Mucosa of descending colon (tissue), 3 donors: ENCODE measurements at regions not wholly inside any gene's neighbourhood (a gene's known extent, or its start where the extent isn't known, plus 50 kb on each side); places are given as distances from the start of the nearest gene placed in this dataset.
"Not testable (repeated sequence)": the region's sequence is repeated elsewhere in the genome, so short reads cannot be mapped to it uniquely, and the experiment has no call there.

Experiments
- ATAC-seq: fragments of 200-7000 bp; cut with Tn5 transposase; one replicate; pipeline ENCODE4 v1.9.1; 2020; ENCODE audit warnings: mild to moderate bottlenecking, moderate library complexity
- DNase-seq, 3 donors: peaks; one replicate each; pipeline ENCODE4 v3.0.0-alpha.2; 2020
- H3K36me3 ChIP-seq: fragments of 200-600 bp; one replicate; pipeline ENCODE4 v1.8.0; 2021; ENCODE audit warnings: low read depth, mild to moderate bottlenecking
- H3K4me1 ChIP-seq: fragments of 200-600 bp; one replicate; pipeline ENCODE4 v1.8.0; 2021; ENCODE audit warnings: low read depth, mild to moderate bottlenecking
- H3K4me3 ChIP-seq: fragments of 200-600 bp; one replicate; pipeline ENCODE4 v1.8.0; 2021; ENCODE audit warnings: mild to moderate bottlenecking
- H3K9me3 ChIP-seq: fragments of 200-600 bp; one replicate; pipeline ENCODE4 v1.8.0; 2021; ENCODE audit warnings: mild to moderate bottlenecking
- CTCF ChIP-seq: fragments of 200-600 bp; IDR thresholded peaks from one replicate; pipeline ENCODE4 v1.8.0; 2022; ENCODE audit warnings: antibody characterized with exemption, mild to moderate bottlenecking
- intact Hi-C, 2 donors: fragments of 100-400 bp; cut with DNase I in 1 of 2; cut with micrococcal nuclease in 1 of 2; formaldehyde crosslinking; loops; one replicate each; pipeline versions ENCODE4 v1.11.0 to v1.11.1; 2022; cut with DNase I, micrococcal nuclease
- donor health status: DM: no; HTN: no; CAD: no; lungs with moderate emphysema.
- donor health status: DM: no; HTN: no; CAD: no.
- donor health status: DM: no; HTN: yes; CAD: no.

DNA sequence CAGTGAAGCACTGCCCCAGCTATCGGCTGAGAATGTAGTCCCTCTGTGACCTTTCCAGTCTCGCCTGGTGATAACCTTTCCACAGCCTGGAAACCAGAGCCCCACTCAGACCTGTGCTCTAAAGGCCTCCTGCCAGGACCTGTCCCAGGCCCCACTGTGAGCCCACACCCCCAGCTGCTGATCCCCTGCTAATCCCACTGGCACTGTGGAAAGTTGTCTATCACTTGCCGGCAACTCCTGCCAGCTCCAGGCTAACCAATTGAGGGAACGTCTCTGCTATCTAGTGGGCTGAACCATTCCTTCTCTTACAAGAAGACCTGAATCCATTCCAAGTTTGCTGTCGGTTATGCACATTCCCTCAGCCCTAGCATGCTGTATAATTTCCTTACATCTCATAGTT is 328.2 kb downstream of the FAM181B start:
- Histone ChIP-seq H3K4me3 (no peak overlapping the region), H3K9me3 (peaks cover 3% of the 10 kb centered on the region), H3K4me1 (no peaks in the 10 kb centered on the region), H3K36me3 (no peaks in the 10 kb centered on the region)
- no peak for ATAC-seq
- no peak for TF ChIP-seq CTCF
- no peak for DNase-seq
- intact Hi-C loops = no loop called here

- H3K36me3 ChIP-seq = no peaks in the 10 kb centered on the region
- TF ChIP-seq CTCF = no peak
These were observed 328.7 kb downstream of the FAM181B start for GRCh38 chr11:82404981-82405380.

GRCh38 chr11:82403640-82404305 is 329.9 kb downstream of the FAM181B start:
- ATAC-seq (no peak), DNase-seq (no peak)
- Histone ChIP-seq H3K36me3 (no peaks in the 10 kb centered on the region), H3K9me3 (peaks cover 3% of the 10 kb centered on the region), H3K4me3 (no peak overlapping the region), H3K4me1 (no peaks in the 10 kb centered on the region)
- no peak for TF ChIP-seq CTCF
- intact Hi-C loops = no loop called here

More at GRCh38 chr11:82404981-82405380, 328.7 kb downstream of the FAM181B start:
- ATAC-seq (no peak), DNase-seq (no peak)
- H3K4me1 ChIP-seq = no peaks in the 10 kb centered on the region
- intact Hi-C loops = no loop called here
- peaks cover 3% of the 10 kb centered on the region for H3K9me3 ChIP-seq
- no peak overlapping the region for H3K4me3 ChIP-seq

DNA sequence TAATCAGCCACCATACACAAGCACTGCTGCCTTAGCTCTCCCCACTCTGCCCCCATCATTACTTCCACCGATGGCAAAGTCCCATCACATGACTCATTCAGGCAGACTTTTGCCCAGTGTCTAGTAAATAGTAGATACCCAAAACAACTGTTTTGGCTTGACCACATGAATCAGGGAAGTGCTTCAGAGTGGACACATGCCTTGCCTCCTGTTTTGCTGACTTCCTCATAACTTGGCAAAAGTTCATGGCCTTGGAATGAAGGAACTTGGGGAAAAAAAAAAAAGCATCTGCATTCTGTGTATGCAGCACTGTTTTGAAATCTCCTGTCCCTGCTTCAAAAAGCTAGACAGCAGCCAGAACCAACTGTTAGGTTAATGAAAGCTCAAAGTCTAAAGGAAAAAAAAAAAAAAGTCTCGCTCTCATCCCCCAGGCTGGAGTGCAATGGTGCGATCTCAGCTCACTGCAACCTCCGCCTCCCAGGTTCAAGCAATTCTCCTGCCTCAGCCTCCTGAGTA is 335.3 kb downstream of the FAM181B start:
- no peaks in the 10 kb centered on the region for H3K36me3 ChIP-seq
- H3K4me3 ChIP-seq = no peak overlapping the region
- no peaks in the 10 kb centered on the region for H3K4me1 ChIP-seq
- intact Hi-C loops = no loop called here
- peak; percentile 27 for ATAC-seq
- H3K9me3 ChIP-seq = no peaks in the 10 kb centered on the region
- peak in 1 of 3 donors; percentile 8 for DNase-seq
- TF ChIP-seq CTCF = no peak

GRCh38 chr11:82396639-82397038 is 337.0 kb downstream of the FAM181B start:
- H3K9me3 ChIP-seq, intact Hi-C loops, H3K36me3 ChIP-seq, H3K4me3 ChIP-seq, H3K4me1 ChIP-seq, ATAC-seq, DNase-seq: not testable (repeated sequence)

- intact Hi-C loops = no loop called here
- H3K36me3 ChIP-seq = no peaks in the 10 kb centered on the region
- ATAC-seq (no peak), DNase-seq (no peak)
- no peak overlapping the region for H3K4me3 ChIP-seq
- TF ChIP-seq CTCF = no peak
- no peaks in the 10 kb centered on the region for H3K4me1 ChIP-seq
- no peaks in the 10 kb centered on the region for H3K9me3 ChIP-seq
These were observed 349.4 kb downstream of the FAM181B start for GRCh38 chr11:82384308-82384707.
